ENCODE measurements at regions not wholly inside any gene's neighbourhood (a gene's known extent, or its start where the extent isn't known, plus 50 kb on each side); places are given as distances from the start of the nearest gene placed in this dataset.

- TF ChIP-seq CTCF (IDR thresholded peaks at IDR 0.05) (no peak), POLR2A (IDR thresholded peaks at IDR 0.05) (no peak)
These were observed 351.0 kb upstream of the POM121L12 start for GRCh38 chr7:52684388-52684787.

Measured in lower leg skin (tissue), 3 donors.